H7 (cell line): ENCODE measurements at regions not wholly inside any gene's neighbourhood (a gene's known extent, or its start where the extent isn't known, plus 50 kb on each side); places are given as distances from the start of the nearest gene placed in this dataset.

Source experiments
- DNase-seq: peaks from one replicate; pipeline ENCODE4 v3.0.0; 2012
- H3K27me3 ChIP-seq: 2 replicates; pipeline ENCODE4 v1.6.0; 2011; ENCODE audit warnings: mild to moderate bottlenecking, low read length; ENCODE audit not compliant: control insufficient read depth, insufficient read depth
- H3K36me3 ChIP-seq: replicated peaks from 2 replicates; pipeline ENCODE4 v1.5.1; 2011; ENCODE audit warnings: low read length; ENCODE audit not compliant: control insufficient read depth, insufficient read depth
- H3K4me3 ChIP-seq: 2 replicates; pipeline ENCODE4 v1.5.1; 2011; ENCODE audit warnings: low read depth, mild to moderate bottlenecking, control low read depth, low read length, moderate library complexity; ENCODE audit not compliant: insufficient read depth

DNA sequence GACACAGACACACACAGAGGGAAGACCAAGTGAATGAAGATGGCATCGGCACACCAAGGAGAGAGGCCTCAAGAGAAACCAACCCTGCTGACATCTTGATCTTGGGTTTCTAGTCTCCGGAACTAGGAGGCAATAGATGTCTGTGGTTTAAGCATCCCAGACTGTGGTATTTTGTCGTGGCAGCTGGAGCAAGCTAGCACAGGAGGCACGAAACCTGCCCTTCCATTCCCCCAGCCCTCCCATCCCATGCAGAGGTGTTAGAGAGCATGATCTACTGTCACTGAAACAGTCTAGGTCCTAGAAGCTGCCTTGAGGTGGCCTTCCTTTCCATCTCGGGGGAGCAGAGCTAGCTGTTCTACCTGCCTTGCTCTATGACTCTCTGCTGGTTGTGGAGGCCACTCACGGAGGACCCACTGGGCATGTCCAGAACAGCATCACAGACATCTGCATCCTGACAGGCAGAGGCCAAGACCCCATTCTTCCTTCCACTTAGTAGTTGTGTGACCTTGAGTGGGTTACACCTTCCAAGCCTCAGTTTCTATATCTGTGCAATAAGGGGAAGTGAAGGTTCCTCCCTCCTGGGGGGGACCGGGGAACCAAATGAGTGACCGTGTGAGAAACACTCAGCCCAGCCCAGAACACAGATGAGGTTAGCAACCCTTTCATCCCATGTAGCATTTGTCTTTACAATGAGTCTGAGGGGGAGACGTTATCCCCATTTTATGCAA lies 134.3 kb upstream of the BOD1 start:
- no peak for DNase-seq
- H3K36me3 ChIP-seq: no peaks in the 10 kb centered on the region
- H3K27me3 ChIP-seq: no peaks in the 10 kb centered on the region

GRCh38 chr5:173751266-173751600 lies 134.8 kb upstream of the BOD1 start:
- no peak for DNase-seq
- Histone ChIP-seq H3K4me3 (no peak overlapping the region), H3K27me3 (no peaks in the 10 kb centered on the region), H3K36me3 (no peaks in the 10 kb centered on the region)

More for the DNA sequence above, 134.3 kb upstream of the BOD1 start:
- no peak overlapping the region for H3K4me3 ChIP-seq

DNA sequence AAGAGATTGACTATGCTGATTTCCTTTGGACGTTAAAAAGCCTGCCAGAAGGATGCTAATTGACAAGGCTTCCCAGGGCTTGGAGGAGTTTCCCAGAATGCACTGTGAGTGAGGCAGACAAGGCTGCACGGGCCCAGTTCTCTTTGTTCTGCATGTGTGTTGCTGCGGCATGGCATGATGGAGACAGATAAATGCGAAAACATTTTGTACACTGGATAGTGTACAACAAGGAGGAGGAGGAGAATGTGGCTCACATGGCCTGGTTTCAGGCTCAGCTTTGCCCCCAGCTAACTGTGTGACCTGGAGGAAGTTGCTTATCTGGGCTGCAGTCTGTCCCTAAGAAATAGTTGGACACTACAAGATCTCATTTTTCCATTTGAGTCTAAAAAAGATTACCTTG lies 135.5 kb upstream of the CPEB4 start:
- Histone ChIP-seq H3K4me3 (no peak overlapping the region), H3K36me3 (no peaks in the 10 kb centered on the region), H3K27me3 (no peaks in the 10 kb centered on the region)
- DNase-seq: no peak

DNA sequence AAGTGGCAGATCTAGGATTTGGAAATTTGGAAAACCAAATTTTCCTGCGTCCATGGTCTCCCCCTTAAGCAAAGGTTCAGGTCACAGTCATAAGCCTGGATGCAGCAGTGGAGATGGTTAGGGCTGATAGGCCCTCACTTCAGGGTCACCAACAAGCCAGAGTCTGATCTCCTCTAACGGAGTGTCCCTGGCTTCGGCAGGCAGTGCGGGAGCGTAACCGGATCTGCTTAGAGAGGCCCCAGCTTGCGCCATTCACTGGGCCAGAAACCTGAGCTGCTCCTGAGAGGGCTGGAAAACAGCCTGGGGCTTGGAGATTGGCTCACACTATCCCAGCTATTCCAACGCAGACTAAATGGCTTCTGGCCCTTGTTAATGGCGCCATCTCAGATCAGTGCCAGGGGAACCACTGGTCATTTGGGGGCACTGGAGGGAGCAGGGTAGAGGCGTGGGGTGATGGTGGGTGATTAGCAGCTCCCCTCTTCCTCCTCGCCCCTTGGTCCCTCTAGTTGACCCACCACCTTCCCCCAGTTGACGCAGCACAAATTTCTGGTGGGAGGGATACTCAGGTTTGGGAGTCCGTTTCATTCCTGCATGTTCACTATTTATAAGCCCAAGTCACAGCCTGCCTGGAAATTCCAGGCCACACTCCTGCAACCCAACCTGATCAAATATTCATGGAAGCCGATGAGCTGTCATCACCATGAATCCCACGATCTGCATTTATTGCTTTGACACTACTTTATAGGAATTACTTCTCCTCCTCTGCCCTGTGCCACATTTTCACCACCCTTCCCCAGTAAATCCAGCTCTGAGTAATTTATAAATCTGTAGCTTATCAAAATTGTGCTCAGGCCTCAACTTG lies 134.6 kb upstream of the CPEB4 start:
- H3K27me3 ChIP-seq: no peaks in the 10 kb centered on the region
- no peaks in the 10 kb centered on the region for H3K36me3 ChIP-seq
- peak; percentile 83 for DNase-seq
- H3K4me3 ChIP-seq: no peak overlapping the region

GRCh38 chr5:173755319-173755718 lies 132.8 kb upstream of the CPEB4 start:
- Histone ChIP-seq H3K27me3 (no peaks in the 10 kb centered on the region), H3K36me3 (no peaks in the 10 kb centered on the region), H3K4me3 (no peak overlapping the region)
- DNase-seq: no peak

DNA sequence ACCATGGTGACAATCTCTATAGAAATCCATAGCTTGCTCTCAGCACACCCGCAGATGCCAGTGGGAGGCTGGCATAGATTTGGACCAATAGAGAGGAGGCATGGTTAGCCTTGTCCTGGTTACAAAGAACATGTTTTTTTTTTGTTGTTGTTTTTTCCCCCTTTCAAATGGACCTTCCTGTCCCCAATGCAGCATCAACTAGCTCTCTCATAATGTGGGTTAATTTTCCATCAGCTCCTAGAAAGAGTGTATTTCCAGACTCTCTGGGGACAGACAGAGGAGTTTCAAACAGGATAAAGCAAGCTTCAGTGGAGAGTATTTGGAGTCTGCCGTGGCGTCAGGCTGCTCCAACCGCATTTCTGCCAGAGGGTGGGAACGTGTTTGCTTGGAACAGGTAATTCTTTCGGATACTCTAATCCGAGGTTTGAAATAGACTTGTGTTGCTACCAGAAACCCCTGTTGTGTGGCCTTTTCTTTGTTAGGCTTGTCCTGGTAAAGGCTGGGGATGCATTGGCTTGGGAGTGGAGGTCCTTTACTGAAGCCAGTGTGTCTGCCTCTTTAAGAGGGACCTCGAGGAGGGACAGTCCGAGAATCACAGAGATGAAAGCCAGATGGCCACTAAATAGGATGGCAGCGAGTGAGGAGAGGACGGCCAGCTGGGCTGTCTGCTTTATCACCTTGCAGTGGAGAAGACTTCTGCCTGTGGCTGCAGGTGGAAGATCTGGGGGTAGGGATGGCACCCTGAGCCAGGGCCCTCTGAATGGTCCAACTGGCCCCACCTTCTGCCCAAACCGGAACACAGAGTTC lies 130.5 kb upstream of the CPEB4 start:
- H3K27me3 ChIP-seq: no peaks in the 10 kb centered on the region
- no peak for DNase-seq
- H3K4me3 ChIP-seq: no peak overlapping the region
- H3K36me3 ChIP-seq: no peaks in the 10 kb centered on the region

DNA sequence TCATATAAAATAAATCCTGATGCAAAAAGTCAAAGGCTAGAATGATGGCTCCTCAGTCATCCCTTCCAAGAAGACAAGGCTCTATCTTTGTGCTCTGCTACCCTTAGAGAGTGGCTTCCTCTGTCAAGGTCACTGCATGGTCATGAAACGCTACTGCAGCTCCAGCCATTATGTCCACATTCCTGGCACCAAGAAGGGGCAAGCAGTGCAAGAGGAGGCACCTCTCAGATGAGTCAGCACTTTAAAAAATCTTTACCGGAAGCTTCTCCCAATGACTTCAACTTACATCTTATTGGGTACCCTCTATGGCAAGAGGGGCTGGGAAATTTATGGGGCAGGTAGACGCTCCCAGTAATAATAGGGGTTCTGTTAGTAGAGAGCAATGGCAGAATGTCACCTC lies 129.5 kb upstream of the CPEB4 start:
- no peak for DNase-seq

DNA sequence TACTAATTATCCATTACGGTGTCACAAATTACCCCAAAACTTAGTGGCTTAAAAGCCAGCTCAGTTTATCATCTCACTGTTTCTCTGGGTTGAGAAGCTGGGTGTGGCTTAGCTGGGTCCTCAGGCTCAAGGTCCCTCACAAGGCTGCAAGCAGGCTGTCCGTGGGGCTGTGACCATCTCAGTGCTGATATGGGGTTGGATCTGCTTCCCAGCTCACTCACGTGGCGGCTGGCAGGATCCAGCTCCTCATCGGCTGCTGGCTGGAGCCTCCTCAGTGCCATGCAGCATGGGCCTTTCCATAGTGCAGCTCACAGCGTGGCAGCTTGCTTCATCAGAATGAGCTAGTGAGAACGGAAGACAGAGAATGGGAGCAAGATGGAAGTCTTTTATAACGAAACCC lies 128.5 kb upstream of the CPEB4 start:
- Histone ChIP-seq H3K27me3 (no peaks in the 10 kb centered on the region), H3K36me3 (no peaks in the 10 kb centered on the region), H3K4me3 (no peak overlapping the region)
- no peak for DNase-seq

More for the DNA sequence above, 129.5 kb upstream of the CPEB4 start:
- H3K36me3 ChIP-seq: no peaks in the 10 kb centered on the region
- no peaks in the 10 kb centered on the region for H3K27me3 ChIP-seq
- no peak overlapping the region for H3K4me3 ChIP-seq

- H3K27me3 ChIP-seq: no peaks in the 10 kb centered on the region
- no peaks in the 10 kb centered on the region for H3K36me3 ChIP-seq
- no peak for DNase-seq
- H3K4me3 ChIP-seq: no peak overlapping the region
Observed at GRCh38 chr5:173760461-173761177, 127.5 kb upstream of the CPEB4 start.

- H3K27me3 ChIP-seq: no peaks in the 10 kb centered on the region
- no peak for DNase-seq
- no peaks in the 10 kb centered on the region for H3K36me3 ChIP-seq
- H3K4me3 ChIP-seq: no peak overlapping the region
Observed at GRCh38 chr5:173761178-173761513, 127.0 kb upstream of the CPEB4 start.

GRCh38 chr5:173762045-173762444 lies 126.1 kb upstream of the CPEB4 start:
- H3K4me3 ChIP-seq: no peak overlapping the region
- no peaks in the 10 kb centered on the region for H3K36me3 ChIP-seq
- no peak for DNase-seq
- no peaks in the 10 kb centered on the region for H3K27me3 ChIP-seq

DNA sequence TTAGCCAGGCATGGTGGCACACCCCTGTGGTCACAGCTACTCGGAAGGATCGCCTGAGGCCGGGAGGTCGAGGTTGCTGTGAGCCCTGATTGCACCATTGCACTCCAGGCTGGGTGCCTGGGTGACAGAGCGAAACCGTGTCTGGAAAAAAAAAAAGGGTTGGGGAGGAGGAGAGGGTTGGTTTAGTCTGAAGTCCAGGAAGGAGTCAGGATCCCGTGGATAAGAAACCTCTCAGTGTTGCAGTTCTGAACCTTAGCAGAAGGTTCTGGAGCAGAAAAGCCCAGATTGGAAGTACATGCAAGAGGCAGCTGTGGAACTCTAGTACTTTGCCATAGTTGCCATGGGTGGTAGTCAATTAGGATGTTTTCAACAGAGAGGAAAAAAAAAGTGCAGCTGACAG lies 125.2 kb upstream of the CPEB4 start:
- no peak overlapping the region for H3K4me3 ChIP-seq
- H3K36me3 ChIP-seq: no peaks in the 10 kb centered on the region
- no peak for DNase-seq
- H3K27me3 ChIP-seq: no peaks in the 10 kb centered on the region

- no peaks in the 10 kb centered on the region for H3K27me3 ChIP-seq
- no peaks in the 10 kb centered on the region for H3K36me3 ChIP-seq
- H3K4me3 ChIP-seq: no peak overlapping the region
- DNase-seq: no peak
Observed at GRCh38 chr5:173763410-173763809, 124.7 kb upstream of the CPEB4 start.

GRCh38 chr5:173764332-173765028 lies 123.7 kb upstream of the CPEB4 start:
- DNase-seq: peak; percentile 74
- Histone ChIP-seq H3K36me3 (no peaks in the 10 kb centered on the region), H3K4me3 (no peak overlapping the region)

More at GRCh38 chr5:173764332-173765028, 123.7 kb upstream of the CPEB4 start:
- H3K27me3 ChIP-seq: no peaks in the 10 kb centered on the region; the same call in 1 of the 2 replicates
